SKM-1 (cell line): ENCODE measurements at regions not wholly inside any gene's neighbourhood (a gene's known extent, or its start where the extent isn't known, plus 50 kb on each side); places are given as distances from the start of the nearest gene placed in this dataset.
"Not testable (repeated sequence)": the region's sequence is repeated elsewhere in the genome, so short reads cannot be mapped to it uniquely, and the experiment has no call there.

ENCODE experiments used
- DNase-seq: peaks from one replicate; lab custom pipeline; 2025; ENCODE audit not compliant: unreplicated experiment; lab: John Stamatoyannopoulos, UW

GRCh38 chrX:134045372-134045771, 60.0 kb upstream of the GPC3 start:
- DNase-seq = not testable (repeated sequence)

GRCh38 chrX:134067107-134067506, 81.7 kb upstream of the GPC3 start:
- DNase-seq = not testable (repeated sequence)

- DNase-seq = not testable (repeated sequence)
Observed at GRCh38 chrX:134071899-134072298, 86.5 kb upstream of the GPC3 start.

- no peak for DNase-seq
Observed at GRCh38 chrX:134073341-134073740, 87.9 kb upstream of the GPC3 start.

- DNase-seq = no peak
Observed at GRCh38 chrX:134074151-134074550, 88.8 kb upstream of the GPC3 start.

- no peak for DNase-seq
Observed at GRCh38 chrX:134075894-134076718, 90.7 kb upstream of the GPC3 start.

- DNase-seq = no peak
Observed at GRCh38 chrX:134095366-134095765, 110.0 kb upstream of the GPC3 start.

- no peak for DNase-seq
Observed at GRCh38 chrX:134101636-134102035, 116.2 kb upstream of the GPC3 start.

GRCh38 chrX:134115270-134115669, 121.7 kb upstream of the CCDC160 start:
- DNase-seq = no peak

GRCh38 chrX:134137341-134137740, 99.6 kb upstream of the CCDC160 start:
- no peak for DNase-seq

GRCh38 chrX:134139090-134139489, 97.9 kb upstream of the CCDC160 start:
- no peak for DNase-seq

GRCh38 chrX:134144231-134144630, 92.8 kb upstream of the CCDC160 start:
- DNase-seq = no peak

- DNase-seq = no peak
Observed at GRCh38 chrX:134146493-134146892, 90.5 kb upstream of the CCDC160 start.

- no peak for DNase-seq
Observed at GRCh38 chrX:134148172-134148692, 88.8 kb upstream of the CCDC160 start.

GRCh38 chrX:134158821-134159512, 78.0 kb upstream of the CCDC160 start:
- no peak for DNase-seq

- no peak for DNase-seq
Observed at GRCh38 chrX:134161162-134161561, 75.8 kb upstream of the CCDC160 start.

GRCh38 chrX:134162032-134162431, 75.0 kb upstream of the CCDC160 start:
- no peak for DNase-seq

GRCh38 chrX:134163836-134164235, 73.1 kb upstream of the CCDC160 start:
- DNase-seq = no peak

- no peak for DNase-seq
Observed at GRCh38 chrX:134167591-134168203, 69.3 kb upstream of the CCDC160 start.

- DNase-seq = no peak
Observed at GRCh38 chrX:134171661-134172587, 65.1 kb upstream of the CCDC160 start.
